ENCODE measurements at regions not wholly inside any gene's neighbourhood (a gene's known extent, or its start where the extent isn't known, plus 50 kb on each side); places are given as distances from the start of the nearest gene placed in this dataset.

- TF ChIP-seq CTCF (IDR thresholded peaks at IDR 0.05) = no peak
- no peak for TF ChIP-seq POLR2A (IDR thresholded peaks at IDR 0.05)
- no peak for TF ChIP-seq POLR2AphosphoS5 (IDR thresholded peaks at IDR 0.05)
- no peak for TF ChIP-seq EP300 (IDR thresholded peaks at IDR 0.05)
These were observed 295.7 kb downstream of the TMA16 start for GRCh38 chr4:163790231-163790630.

Data from stomach (tissue), 4 donors.